ENCODE measurements at regions not wholly inside any gene's neighbourhood (a gene's known extent, or its start where the extent isn't known, plus 50 kb on each side); places are given as distances from the start of the nearest gene placed in this dataset.
A peak's percentile ranks its signal among the peaks of the same experiment; 100 is the strongest.
"Not testable (repeated sequence)": the region's sequence is repeated elsewhere in the genome, so short reads cannot be mapped to it uniquely, and the experiment has no call there.

GRCh38 chr14:51448831-51449670 lies 202.7 kb upstream of the FRMD6 start:
- no peak for DNase-seq

DNA sequence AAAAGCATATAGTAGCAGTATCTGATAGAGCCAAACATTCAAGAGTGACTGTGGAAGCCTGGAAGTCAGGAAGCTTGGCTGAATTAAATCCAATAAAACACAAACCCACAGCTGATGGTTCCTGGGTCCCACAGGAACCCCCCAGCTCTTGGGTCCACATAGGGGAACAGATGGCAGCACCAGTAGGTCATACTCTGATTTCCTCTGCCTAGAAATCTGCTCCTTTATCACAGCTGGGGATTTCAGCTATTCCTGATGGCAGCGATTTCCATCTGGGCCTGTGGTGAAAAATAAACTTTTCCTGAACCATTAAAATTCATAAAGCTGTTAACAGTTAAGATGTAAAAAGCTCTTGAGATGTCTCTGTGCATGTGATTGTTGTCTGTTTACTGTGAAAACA lies 202.0 kb upstream of the FRMD6 start:
- DNase-seq: no peak

GRCh38 chr14:51451561-51451960 lies 200.1 kb upstream of the FRMD6 start:
- DNase-seq: no peak

- DNase-seq: no peak
Observed at GRCh38 chr14:51453869-51454268, 197.8 kb upstream of the FRMD6 start.

- DNase-seq: no peak
Observed at GRCh38 chr14:51454351-51454750, 197.4 kb upstream of the FRMD6 start.

DNA sequence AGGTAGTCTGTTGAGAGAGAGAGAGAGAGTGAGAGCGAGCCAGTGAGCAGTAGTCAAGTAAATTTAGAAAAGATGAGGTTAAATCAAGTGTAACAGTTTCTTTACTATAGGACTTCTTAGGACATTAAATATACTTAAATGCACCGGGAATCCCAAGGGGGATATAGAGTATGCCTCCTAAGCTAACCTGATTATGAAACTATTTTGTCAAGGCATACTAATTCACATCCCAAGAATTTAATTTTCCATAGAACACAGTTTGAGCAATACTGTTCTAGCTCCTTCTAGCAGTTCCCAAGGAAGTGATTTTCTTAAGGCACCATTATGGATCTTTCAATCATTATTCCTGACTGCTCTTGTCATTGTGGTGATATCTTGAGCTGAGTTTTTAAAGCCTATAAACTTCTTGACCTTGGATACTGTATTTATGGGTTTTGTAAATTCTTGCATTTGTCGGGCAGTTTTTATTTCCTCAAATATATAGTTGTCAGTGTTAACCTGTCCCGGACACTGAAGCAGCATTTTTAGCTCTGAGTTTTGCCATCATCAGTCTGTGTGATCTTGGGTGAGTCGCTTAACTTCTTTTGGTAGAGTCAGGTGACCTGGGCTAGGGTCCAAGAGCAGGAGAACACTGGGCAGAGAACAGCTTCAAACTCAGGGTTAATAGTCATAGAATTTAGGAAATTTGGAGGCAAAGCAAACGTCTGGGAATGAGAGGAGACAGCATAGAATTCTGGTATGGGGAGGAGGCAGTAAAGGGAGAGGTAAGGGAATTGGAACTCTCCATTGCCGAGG lies 196.5 kb upstream of the FRMD6 start:
- no peak for DNase-seq

- no peak for DNase-seq
Observed at GRCh38 chr14:51457843-51458562, 193.7 kb upstream of the FRMD6 start.

- no peak for DNase-seq
Observed at GRCh38 chr14:51458563-51458955, 193.2 kb upstream of the FRMD6 start.

DNA sequence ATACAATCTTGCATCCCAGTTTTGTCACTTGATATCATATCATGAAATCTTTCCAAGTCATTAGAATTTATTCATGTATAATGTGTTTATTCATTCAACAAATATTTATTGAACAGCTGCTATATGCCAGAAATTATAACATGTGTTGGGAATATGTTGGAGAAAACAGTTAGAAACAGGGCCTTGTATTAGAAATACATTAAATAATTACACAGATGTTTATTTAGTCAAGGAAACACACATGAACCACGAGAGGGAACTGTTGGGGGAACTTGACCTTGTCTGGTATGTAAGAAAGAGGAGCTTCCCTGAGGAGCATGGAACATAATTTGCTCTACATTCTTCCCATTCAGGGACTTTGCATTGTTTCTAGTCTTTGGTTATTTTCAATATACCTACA lies 191.7 kb upstream of the FRMD6 start:
- no peak for DNase-seq

DNA sequence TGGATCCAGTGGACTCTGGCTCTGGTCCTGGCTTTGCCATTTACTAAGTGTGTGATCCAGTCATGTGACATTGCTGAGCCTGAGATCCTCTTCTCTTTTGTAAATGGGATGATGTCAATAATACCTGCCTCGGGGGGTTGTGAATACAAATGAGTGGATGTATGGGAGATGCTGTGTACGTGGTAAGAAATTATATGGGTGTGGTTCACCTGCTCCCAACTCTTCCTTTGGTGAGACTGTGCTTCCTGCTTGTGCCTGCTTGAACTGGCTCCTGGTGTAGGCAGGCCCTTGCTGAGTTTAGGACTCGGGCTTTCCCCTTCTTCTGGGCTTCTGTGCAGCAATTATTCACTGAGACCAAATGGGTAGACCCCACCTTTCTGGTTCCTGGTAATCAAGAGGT lies 189.5 kb upstream of the FRMD6 start:
- peak; percentile 15 for DNase-seq

DNA sequence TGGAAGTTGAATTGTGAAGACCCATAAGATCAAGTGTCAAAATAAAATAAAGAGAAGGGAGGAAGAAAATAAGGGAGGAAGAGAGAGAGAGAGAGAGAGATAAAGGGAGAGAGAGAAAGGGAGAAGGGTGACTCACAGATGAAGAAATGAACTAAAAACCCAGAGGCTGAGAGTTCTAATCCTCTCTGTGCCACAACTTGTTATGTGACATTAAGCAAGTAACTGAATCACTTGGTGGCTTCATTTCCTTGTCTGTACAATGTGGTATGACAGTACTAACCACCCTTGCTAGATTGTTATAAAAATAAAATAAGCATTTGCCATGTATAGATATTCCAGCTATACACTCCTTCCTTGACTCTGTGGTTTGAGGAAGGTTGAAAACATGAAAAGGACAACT lies 189.0 kb upstream of the FRMD6 start:
- DNase-seq: no peak

- DNase-seq: no peak
Observed at GRCh38 chr14:51463461-51463860, 188.2 kb upstream of the FRMD6 start.

- DNase-seq: no peak
Observed at GRCh38 chr14:51464411-51464810, 187.3 kb upstream of the FRMD6 start.

GRCh38 chr14:51465486-51465885 lies 186.2 kb upstream of the FRMD6 start:
- no peak for DNase-seq

GRCh38 chr14:51467392-51467791 lies 184.3 kb upstream of the FRMD6 start:
- DNase-seq: not testable (repeated sequence)

- DNase-seq: no peak
Observed at GRCh38 chr14:51468523-51468922, 183.2 kb upstream of the FRMD6 start.

- no peak for DNase-seq
Observed at GRCh38 chr14:51472881-51473280, 178.8 kb upstream of the FRMD6 start.

DNA sequence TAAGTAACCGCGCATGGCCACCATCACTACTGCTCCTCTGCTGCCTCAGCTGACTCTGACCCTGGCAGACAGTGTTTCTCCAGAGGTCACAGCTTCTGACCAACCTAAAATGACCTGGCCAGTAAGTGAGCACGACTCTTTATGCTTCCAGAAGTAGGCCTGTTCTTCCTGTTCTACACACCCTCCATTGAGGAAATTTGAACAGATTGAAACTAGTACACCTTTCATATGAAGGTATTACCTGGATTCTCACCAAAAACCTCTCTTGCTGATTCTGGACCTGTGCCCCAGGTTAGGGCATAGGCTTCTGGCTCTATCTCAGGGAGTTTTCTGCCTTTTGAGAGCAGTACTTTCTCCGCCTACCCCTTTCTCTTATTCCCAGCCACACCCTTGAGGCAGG lies 178.4 kb upstream of the FRMD6 start:
- DNase-seq: no peak

DNA sequence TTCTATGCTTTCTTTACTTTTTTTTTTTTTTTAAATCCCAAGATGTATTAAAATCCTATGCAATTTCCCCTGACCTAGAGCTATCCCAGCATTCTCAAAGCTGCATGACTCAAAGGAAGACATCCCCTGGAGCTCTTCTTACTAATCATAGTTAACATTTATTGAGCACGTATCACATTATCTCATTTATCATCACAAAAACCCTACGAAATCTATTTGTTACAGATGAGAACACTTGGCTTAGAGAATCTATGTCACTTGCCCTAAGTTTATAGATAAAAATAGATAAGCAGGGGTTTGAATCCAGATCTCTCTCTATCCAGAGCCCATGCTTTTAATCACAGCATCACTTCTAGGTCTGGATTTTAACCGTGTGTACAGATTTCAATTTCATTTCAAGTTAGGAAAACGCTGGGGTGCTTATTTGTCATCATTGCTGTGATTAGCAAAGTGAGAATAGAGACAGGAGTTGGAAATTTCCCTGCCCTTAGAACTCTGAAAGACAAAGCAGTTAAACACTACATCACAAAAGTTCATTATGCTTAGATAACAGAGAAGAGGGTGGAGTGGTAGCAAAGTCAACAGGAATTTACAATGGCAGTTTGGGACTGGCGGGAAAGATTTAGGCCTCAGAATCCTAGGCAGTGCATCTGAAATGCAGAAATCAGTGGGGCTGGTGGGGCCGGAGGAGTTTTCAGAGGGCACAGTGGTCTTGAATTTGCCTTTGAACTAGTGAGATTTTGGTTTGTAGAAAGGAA lies 177.7 kb upstream of the FRMD6 start:
- DNase-seq: no peak

- no peak for DNase-seq
Observed at GRCh38 chr14:51474854-51475253, 176.9 kb upstream of the FRMD6 start.

DNA sequence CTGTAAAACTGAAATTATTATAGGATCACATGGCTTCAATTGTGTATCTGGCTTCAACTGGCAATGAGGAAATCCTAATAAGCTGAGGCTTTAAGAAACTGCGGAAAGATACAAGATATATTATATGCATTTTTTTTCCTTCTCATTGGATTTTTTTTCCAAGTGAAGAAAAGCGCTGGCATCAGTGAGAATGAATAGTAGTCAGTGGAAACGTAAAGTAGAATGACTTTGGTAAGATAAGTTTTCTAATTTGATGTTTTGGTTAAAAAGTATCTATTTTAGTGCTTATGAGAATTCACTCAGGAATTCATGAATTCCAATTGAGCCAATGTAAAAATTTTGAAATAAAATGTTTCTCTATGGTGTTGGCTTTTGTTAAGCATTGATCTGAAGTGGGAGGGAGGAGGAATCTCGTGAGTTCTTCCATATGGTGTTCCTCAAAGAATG lies 173.5 kb upstream of the FRMD6 start:
- no peak for DNase-seq

GRCh38 chr14:51479584-51480325 lies 172.0 kb upstream of the FRMD6 start:
- DNase-seq: no peak

All from NCI-H1417 treated with DMSO at 0.1 percent for 48 hours (cell line).